ENCODE measurements at regions not wholly inside any gene's neighbourhood (a gene's known extent, or its start where the extent isn't known, plus 50 kb on each side); places are given as distances from the start of the nearest gene placed in this dataset.

- no peak overlapping the region for H3K9ac ChIP-seq (ENCODE audit: low read depth, low read length, poor library complexity)
- no peak overlapping the region for H3K4me3 ChIP-seq (ENCODE audit: low read length in 2 of 2)
- H3K4me2 ChIP-seq (ENCODE audit: insufficient read depth, low read length, poor library complexity, severe bottlenecking): no peak overlapping the region
- H3K14ac ChIP-seq (ENCODE audit: low read length): no peak overlapping the region
- no peak overlapping the region for H2BK5ac ChIP-seq (ENCODE audit: low read length)
- no peak overlapping the region for H3K18ac ChIP-seq (ENCODE audit: low read length)
- no peak overlapping the region for H3K4ac ChIP-seq (ENCODE audit: low read length)
- H3K9me3 ChIP-seq (replicated peaks in 1 of 2; ENCODE audit: control insufficient read depth in 2 of 2, insufficient read depth in 1 of 2, low read depth in 1 of 2, low read length in 2 of 2): peaks cover 0 to 6% of the 10 kb centered on the region in 2 donors
- peaks cover 0 to 2% of the 10 kb centered on the region in 2 donors for H3K4me1 ChIP-seq (ENCODE audit: control insufficient read depth in 2 of 2, insufficient read depth in 1 of 2, low read depth in 1 of 2, low read length in 2 of 2)
- no peak overlapping the region for H2BK15ac ChIP-seq (ENCODE audit: low read length)
- no peak overlapping the region for H3K23ac ChIP-seq (ENCODE audit: low read depth, low read length, poor library complexity)
- H3K79me1 ChIP-seq (ENCODE audit: low read depth, low read length): no peaks in the 10 kb centered on the region
- H2AFZ ChIP-seq (ENCODE audit: low read length): no peak overlapping the region
- H2AK5ac ChIP-seq (ENCODE audit: low read depth, low read length): no peak overlapping the region
- H3K36me3 ChIP-seq (replicated peaks in 1 of 2; ENCODE audit: control insufficient read depth in 2 of 2, insufficient read depth in 2 of 2, low read length in 2 of 2): no peaks in the 10 kb centered on the region
- DNase-seq (ENCODE audit: low spot score): no peak
- WGBS, 2 donors (ENCODE audit: extremely low coverage in 2 of 2, insufficient read length in 2 of 2, insufficient replicate concordance in 1 of 2): no CpG with 5 or more reads among the region's 9 CpGs
- H4K8ac ChIP-seq (ENCODE audit: low read depth, low read length): no peak overlapping the region
- H3K27me3 ChIP-seq (ENCODE audit: control insufficient read depth in 3 of 3, insufficient read depth in 3 of 3, low read depth in 1 of 3, low read length in 3 of 3): peaks cover 0 to 3% (median 0%) of the 10 kb centered on the region in 3 experiments
- H4K91ac ChIP-seq (ENCODE audit: low read depth, low read length, poor library complexity): no peak overlapping the region
- H2BK120ac ChIP-seq (ENCODE audit: low read depth, low read length): no peak overlapping the region
- no peak overlapping the region for H2BK12ac ChIP-seq (ENCODE audit: low read length)
- no peak overlapping the region for H3K27ac ChIP-seq (replicated peaks; ENCODE audit: low read length)
Observed at GRCh38 chr12:124175704-124176103, 119.2 kb upstream of the RFLNA start.

- Histone ChIP-seq H2BK12ac (ENCODE audit: low read length) (no peak overlapping the region), H3K9ac (ENCODE audit: low read depth, low read length, poor library complexity) (no peak overlapping the region), H3K23ac (ENCODE audit: low read depth, low read length, poor library complexity) (no peak overlapping the region), H3K4ac (ENCODE audit: low read length) (no peak overlapping the region), H3K27me3 (ENCODE audit: control insufficient read depth in 3 of 3, insufficient read depth in 3 of 3, low read depth in 1 of 3, low read length in 3 of 3) (peaks cover 0 to 3% (median 0%) of the 10 kb centered on the region in 3 experiments), H3K79me1 (ENCODE audit: low read depth, low read length) (no peaks in the 10 kb centered on the region), H3K4me2 (ENCODE audit: insufficient read depth, low read length, poor library complexity, severe bottlenecking) (no peak overlapping the region), H3K36me3 (replicated peaks in 1 of 2; ENCODE audit: control insufficient read depth in 2 of 2, insufficient read depth in 2 of 2, low read length in 2 of 2) (no peaks in the 10 kb centered on the region), H4K91ac (ENCODE audit: low read depth, low read length, poor library complexity) (no peak overlapping the region), H3K9me3 (replicated peaks in 1 of 2; ENCODE audit: control insufficient read depth in 2 of 2, insufficient read depth in 1 of 2, low read depth in 1 of 2, low read length in 2 of 2) (peaks cover 0 to 1% of the 10 kb centered on the region in 2 donors), H3K18ac (ENCODE audit: low read length) (no peak overlapping the region), H2AK5ac (ENCODE audit: low read depth, low read length) (no peak overlapping the region), H3K27ac (replicated peaks; ENCODE audit: low read length) (no peak overlapping the region), H4K8ac (ENCODE audit: low read depth, low read length) (no peak overlapping the region), H2BK15ac (ENCODE audit: low read length) (no peak overlapping the region), H2BK120ac (ENCODE audit: low read depth, low read length) (no peak overlapping the region), H2AFZ (ENCODE audit: low read length) (no peak overlapping the region), H3K14ac (ENCODE audit: low read length) (no peak overlapping the region), H3K4me1 (ENCODE audit: control insufficient read depth in 2 of 2, insufficient read depth in 1 of 2, low read depth in 1 of 2, low read length in 2 of 2) (peaks cover 3 to 5% of the 10 kb centered on the region in 2 donors), H3K4me3 (ENCODE audit: low read length in 2 of 2) (no peak overlapping the region), H2BK5ac (ENCODE audit: low read length) (no peak overlapping the region)
- WGBS, 2 donors (ENCODE audit: extremely low coverage in 2 of 2, insufficient read length in 2 of 2, insufficient replicate concordance in 1 of 2): no CpG with 5 or more reads among the region's 10 CpGs
- DNase-seq (ENCODE audit: low spot score): no peak
Observed at GRCh38 chr12:124177276-124177950, 117.5 kb upstream of the RFLNA start.

GRCh38 chr12:124177951-124178316 lies 117.0 kb upstream of the RFLNA start:
- H3K4me3 ChIP-seq (ENCODE audit: low read length in 2 of 2): no peak overlapping the region
- no CpG with 5 or more reads among the region's 5 CpGs for WGBS, 2 donors (ENCODE audit: extremely low coverage in 2 of 2, insufficient read length in 2 of 2, insufficient replicate concordance in 1 of 2)
- H3K14ac ChIP-seq (ENCODE audit: low read length): no peak overlapping the region

GRCh38 chr12:124179936-124180607 lies 114.8 kb upstream of the RFLNA start:
- H3K36me3 ChIP-seq (replicated peaks in 1 of 2; ENCODE audit: control insufficient read depth in 2 of 2, insufficient read depth in 2 of 2, low read length in 2 of 2): no peaks in the 10 kb centered on the region
- H3K79me1 ChIP-seq (ENCODE audit: low read depth, low read length): no peaks in the 10 kb centered on the region
- peak overlapping the region; percentile 11 for H2AK5ac ChIP-seq (ENCODE audit: low read depth, low read length)
- peak overlapping the region; percentile 25 for H3K18ac ChIP-seq (ENCODE audit: low read length)
- DNase-seq (ENCODE audit: low spot score): no peak
- no peak overlapping the region for H2BK120ac ChIP-seq (ENCODE audit: low read depth, low read length)
- H3K4me2 ChIP-seq (ENCODE audit: insufficient read depth, low read length, poor library complexity, severe bottlenecking): no peak overlapping the region
- no peaks in the 10 kb centered on the region for H3K9me3 ChIP-seq (replicated peaks in 1 of 2; ENCODE audit: control insufficient read depth in 2 of 2, insufficient read depth in 1 of 2, low read depth in 1 of 2, low read length in 2 of 2)
- whole genome bisulfite sequencing, 2 donors (ENCODE audit: extremely low coverage in 2 of 2, insufficient read length in 2 of 2, insufficient replicate concordance in 1 of 2): no CpG with 5 or more reads among the region's 11 CpGs
- H3K23ac ChIP-seq (ENCODE audit: low read depth, low read length, poor library complexity): no peak overlapping the region
- H2BK12ac ChIP-seq (ENCODE audit: low read length): no peak overlapping the region
- no peak overlapping the region for H4K91ac ChIP-seq (ENCODE audit: low read depth, low read length, poor library complexity)
- no peak overlapping the region for H3K4me3 ChIP-seq (ENCODE audit: low read length in 2 of 2)
- H2BK5ac ChIP-seq (ENCODE audit: low read length): no peak overlapping the region
- no peak overlapping the region for H3K27ac ChIP-seq (replicated peaks; ENCODE audit: low read length)
- H3K14ac ChIP-seq (ENCODE audit: low read length): peak overlapping the region; percentile 56
- H2AFZ ChIP-seq (ENCODE audit: low read length): no peak overlapping the region
- H2BK15ac ChIP-seq (ENCODE audit: low read length): no peak overlapping the region
- H3K9ac ChIP-seq (ENCODE audit: low read depth, low read length, poor library complexity): no peak overlapping the region
- peaks cover 7 to 8% of the 10 kb centered on the region in 2 donors for H3K4me1 ChIP-seq (ENCODE audit: control insufficient read depth in 2 of 2, insufficient read depth in 1 of 2, low read depth in 1 of 2, low read length in 2 of 2)
- peaks cover 0 to 3% (median 0%) of the 10 kb centered on the region in 3 experiments for H3K27me3 ChIP-seq (ENCODE audit: control insufficient read depth in 3 of 3, insufficient read depth in 3 of 3, low read depth in 1 of 3, low read length in 3 of 3)
- no peak overlapping the region for H3K4ac ChIP-seq (ENCODE audit: low read length)
- no peak overlapping the region for H4K8ac ChIP-seq (ENCODE audit: low read depth, low read length)

More at GRCh38 chr12:124177951-124178316, 117.0 kb upstream of the RFLNA start:
- Histone ChIP-seq H4K91ac (ENCODE audit: low read depth, low read length, poor library complexity) (no peak overlapping the region), H2BK12ac (ENCODE audit: low read length) (no peak overlapping the region), H3K27ac (replicated peaks; ENCODE audit: low read length) (no peak overlapping the region), H3K23ac (ENCODE audit: low read depth, low read length, poor library complexity) (no peak overlapping the region), H3K79me1 (ENCODE audit: low read depth, low read length) (no peaks in the 10 kb centered on the region), H3K18ac (ENCODE audit: low read length) (no peak overlapping the region), H3K36me3 (replicated peaks in 1 of 2; ENCODE audit: control insufficient read depth in 2 of 2, insufficient read depth in 2 of 2, low read length in 2 of 2) (no peaks in the 10 kb centered on the region), H3K4me1 (ENCODE audit: control insufficient read depth in 2 of 2, insufficient read depth in 1 of 2, low read depth in 1 of 2, low read length in 2 of 2) (peaks cover 5% of the 10 kb centered on the region in 2 donors), H3K9me3 (replicated peaks in 1 of 2; ENCODE audit: control insufficient read depth in 2 of 2, insufficient read depth in 1 of 2, low read depth in 1 of 2, low read length in 2 of 2) (no peaks in the 10 kb centered on the region), H3K27me3 (ENCODE audit: control insufficient read depth in 3 of 3, insufficient read depth in 3 of 3, low read depth in 1 of 3, low read length in 3 of 3) (peaks cover 0 to 3% (median 0%) of the 10 kb centered on the region in 3 experiments), H4K8ac (ENCODE audit: low read depth, low read length) (no peak overlapping the region), H2BK15ac (ENCODE audit: low read length) (no peak overlapping the region), H3K4me2 (ENCODE audit: insufficient read depth, low read length, poor library complexity, severe bottlenecking) (no peak overlapping the region), H2AK5ac (ENCODE audit: low read depth, low read length) (no peak overlapping the region), H2BK5ac (ENCODE audit: low read length) (no peak overlapping the region), H3K9ac (ENCODE audit: low read depth, low read length, poor library complexity) (no peak overlapping the region), H2AFZ (ENCODE audit: low read length) (no peak overlapping the region), H3K4ac (ENCODE audit: low read length) (no peak overlapping the region), H2BK120ac (ENCODE audit: low read depth, low read length) (no peak overlapping the region)
- DNase-seq (ENCODE audit: low spot score): no peak
